NCI-H748 (cell line): ENCODE measurements at regions not wholly inside any gene's neighbourhood (a gene's known extent, or its start where the extent isn't known, plus 50 kb on each side); places are given as distances from the start of the nearest gene placed in this dataset.
"Not testable (repeated sequence)": the region's sequence is repeated elsewhere in the genome, so short reads cannot be mapped to it uniquely, and the experiment has no call there.

ENCODE experiments used
- DNase-seq: peaks from one replicate; lab custom pipeline; 2025; ENCODE audit not compliant: unreplicated experiment; lab: John Stamatoyannopoulos, UW

GRCh38 chr6:66127061-66127460 lies 420.0 kb upstream of the EYS start:
- DNase-seq = no peak

DNA sequence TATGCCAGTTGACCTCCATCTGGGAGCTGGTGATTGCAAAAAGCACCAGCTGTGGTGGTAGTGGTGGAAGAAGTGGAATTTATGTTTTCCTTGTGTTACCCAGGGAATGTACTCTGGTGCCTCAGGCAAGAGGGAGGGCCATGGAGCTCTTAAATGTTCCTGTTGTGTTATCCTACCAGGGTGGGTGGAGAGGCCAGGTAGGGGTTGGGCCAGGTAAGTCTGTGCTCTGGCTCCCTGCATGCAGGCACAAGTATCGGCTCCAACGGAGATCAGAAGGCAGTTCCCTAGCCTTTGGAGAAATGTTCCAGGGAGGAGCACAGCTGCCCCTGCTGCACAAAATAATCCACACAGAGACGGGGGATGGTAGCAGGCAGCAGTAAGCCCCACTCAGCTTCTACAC lies 419.3 kb upstream of the EYS start:
- no peak for DNase-seq

GRCh38 chr6:66103954-66104353 lies 396.9 kb upstream of the EYS start:
- DNase-seq = peak; percentile 46

DNA sequence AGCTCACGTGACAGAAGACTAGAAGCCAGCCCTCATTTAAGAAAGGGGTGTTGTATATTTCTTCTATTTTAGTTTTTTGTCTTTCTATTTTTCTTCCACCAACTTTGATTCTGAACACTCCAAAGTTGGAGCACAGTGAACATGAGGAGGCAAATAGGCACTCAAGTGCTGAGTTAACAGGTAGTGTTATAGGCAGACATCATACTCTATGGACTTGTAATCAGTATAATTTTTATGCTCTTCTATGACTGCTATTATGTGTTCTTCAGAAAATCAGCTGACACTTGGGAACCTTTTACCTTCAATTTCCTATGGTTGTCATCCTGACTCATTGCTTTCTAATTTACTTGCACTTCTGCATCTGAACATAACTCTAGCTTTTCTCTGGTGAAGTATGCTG lies 396.3 kb upstream of the EYS start:
- DNase-seq = no peak

GRCh38 chr6:66096679-66097078 lies 389.7 kb upstream of the EYS start:
- no peak for DNase-seq

- no peak for DNase-seq
Measured at GRCh38 chr6:66094615-66095014, 387.6 kb upstream of the EYS start.

GRCh38 chr6:66092306-66092705 lies 385.3 kb upstream of the EYS start:
- not testable (repeated sequence) for DNase-seq

DNA sequence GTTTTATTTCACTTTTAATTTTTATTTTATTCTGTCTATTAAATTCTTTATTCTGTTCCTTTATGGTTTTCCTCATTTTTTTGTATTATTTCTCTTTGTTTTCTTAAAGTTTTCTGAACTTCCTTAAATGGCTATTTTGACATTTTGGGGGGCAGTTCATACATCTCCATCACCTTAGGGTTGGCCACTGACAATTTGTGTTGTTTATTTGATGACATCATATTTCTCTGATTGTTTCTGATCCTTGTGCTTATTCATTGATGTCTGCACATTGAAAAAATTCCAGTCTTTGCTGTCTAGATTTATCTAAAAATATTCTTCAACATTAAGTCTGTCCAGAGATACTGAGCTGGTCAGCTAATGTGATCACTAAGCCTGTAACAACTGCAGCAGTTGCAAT lies 379.5 kb upstream of the EYS start:
- no peak for DNase-seq

GRCh38 chr6:66082914-66083313 lies 375.9 kb upstream of the EYS start:
- DNase-seq = no peak

GRCh38 chr6:66068907-66069306 lies 361.9 kb upstream of the EYS start:
- no peak for DNase-seq

GRCh38 chr6:66068033-66068432 lies 361.0 kb upstream of the EYS start:
- DNase-seq = no peak

DNA sequence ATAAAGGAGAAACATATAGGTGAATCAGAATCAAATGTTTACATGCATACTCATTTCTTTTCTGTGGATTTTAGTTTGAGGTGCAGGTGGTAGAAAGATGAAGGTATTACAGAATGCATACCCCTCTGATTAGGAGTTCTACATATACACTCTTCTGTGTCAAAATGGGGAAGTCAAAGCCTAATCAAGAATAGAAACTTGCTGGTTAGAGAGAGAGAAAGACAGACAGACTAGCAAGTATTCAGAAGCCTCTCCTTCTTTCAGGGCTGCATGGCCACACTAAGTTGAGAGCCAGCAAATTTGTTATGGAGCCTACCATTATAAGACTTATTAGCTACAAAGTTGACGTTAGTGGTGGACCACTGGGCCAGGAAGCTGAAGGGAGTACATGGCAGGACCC lies 358.3 kb upstream of the EYS start:
- DNase-seq = no peak

DNA sequence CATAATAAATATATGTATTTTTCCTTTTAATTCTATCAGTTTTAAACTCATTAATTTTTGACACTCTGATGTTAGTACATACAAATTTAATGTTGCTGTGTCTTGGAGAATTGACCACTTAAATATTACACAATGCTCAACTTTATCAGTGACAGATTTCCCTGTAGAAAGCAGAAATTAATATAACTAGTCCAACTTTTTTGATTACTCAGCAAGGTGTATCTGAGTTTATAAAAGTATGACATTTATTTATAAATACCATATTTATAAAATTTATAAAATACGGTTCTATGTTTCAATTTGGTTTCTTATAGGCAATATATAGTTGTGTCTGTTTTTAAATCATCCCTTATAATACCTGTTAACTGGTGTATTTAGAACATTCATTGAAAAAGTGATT lies 350.0 kb upstream of the EYS start:
- no peak for DNase-seq

- no peak for DNase-seq
Measured at GRCh38 chr6:66054967-66055366, 347.9 kb upstream of the EYS start.

- no peak for DNase-seq
Measured at GRCh38 chr6:66051812-66052211, 344.8 kb upstream of the EYS start.

- no peak for DNase-seq
Measured at GRCh38 chr6:66048684-66049474, 341.9 kb upstream of the EYS start.

GRCh38 chr6:66032626-66033025 lies 325.6 kb upstream of the EYS start:
- DNase-seq = no peak

DNA sequence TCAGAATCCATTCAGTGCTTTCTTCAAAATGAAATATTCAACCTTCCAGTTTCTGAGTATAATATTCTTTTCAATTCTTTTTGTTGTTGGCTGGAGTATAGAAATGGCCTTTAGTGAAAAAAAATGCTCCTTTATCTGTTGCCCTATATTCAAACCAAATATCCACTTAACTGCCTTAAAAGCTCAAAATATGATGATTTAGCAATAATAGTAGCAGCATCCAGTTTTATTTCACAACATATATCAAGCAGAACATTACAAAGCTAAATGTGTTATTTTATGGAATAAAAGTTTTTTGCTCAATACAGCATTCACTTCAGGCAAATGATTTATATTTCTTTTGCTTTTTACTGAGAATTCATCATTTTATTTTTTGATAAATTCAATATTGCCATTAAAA lies 322.4 kb upstream of the EYS start:
- DNase-seq = no peak

DNA sequence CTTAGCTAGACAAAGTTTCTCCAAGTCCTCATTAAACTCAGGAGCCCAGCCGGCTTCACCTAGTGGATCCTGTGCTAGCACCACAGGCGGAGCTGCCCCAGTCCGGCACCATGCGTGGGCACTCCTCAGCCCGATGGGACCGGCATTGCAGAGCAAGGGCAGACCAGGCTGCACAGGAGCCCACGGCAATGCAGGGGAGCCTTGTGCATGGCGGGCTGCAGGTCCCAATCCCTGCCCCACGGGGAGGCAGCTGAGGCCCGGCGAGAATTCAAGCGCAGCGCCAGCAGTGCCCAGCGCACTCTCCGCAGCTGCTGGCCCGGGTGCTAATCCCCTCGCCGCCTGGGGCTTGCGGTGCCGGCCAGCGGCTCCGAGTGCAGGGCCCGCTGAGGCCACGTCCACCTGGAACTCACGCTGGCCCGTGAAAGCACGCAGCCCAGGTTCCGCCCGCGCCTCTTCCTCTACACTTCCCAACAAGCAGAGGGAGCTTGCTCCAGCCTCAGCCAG lies 292.3 kb upstream of the EYS start:
- no peak for DNase-seq

DNA sequence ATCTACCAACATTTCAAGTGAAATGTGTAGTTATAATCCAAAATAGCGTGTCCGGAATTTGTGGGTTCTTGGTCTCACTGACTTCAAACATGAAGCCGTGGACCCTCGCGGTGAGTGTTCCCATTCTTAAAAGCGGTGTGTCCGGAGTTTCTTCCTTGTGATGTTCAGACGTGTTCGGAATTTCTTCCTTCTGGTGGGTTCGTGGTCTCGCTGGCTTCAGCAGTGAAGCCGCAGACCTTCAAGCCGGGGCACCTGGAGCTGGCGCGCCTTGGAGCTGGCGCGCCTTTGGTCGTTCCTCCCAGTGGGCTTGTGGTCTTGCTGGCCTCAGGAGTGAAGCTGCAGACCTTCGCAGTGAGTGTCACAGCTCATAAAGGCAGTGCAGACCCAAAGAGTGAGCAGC lies 291.5 kb upstream of the EYS start:
- DNase-seq = no peak

DNA sequence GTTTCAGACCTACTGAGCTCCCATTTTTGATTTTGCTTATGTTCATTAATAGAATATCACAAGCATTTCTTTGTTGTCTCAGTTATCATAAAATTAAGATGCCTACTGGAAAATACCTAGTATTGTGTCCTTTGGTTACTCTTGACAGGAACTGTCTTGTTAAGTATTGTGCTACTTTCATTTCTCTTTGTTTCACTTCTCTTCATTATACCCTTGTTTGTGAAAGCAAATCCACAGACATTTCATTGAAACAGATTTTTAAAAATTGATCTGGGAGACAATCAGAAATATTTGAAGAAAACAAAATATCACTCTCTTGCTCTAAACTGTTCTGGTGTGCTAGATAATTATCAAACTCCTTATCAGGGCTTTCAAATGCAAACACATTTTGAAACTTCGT lies 290.5 kb upstream of the EYS start:
- no peak for DNase-seq

GRCh38 chr6:65996096-65996495 lies 289.1 kb upstream of the EYS start:
- DNase-seq = no peak

GRCh38 chr6:65989676-65990075 lies 282.6 kb upstream of the EYS start:
- no peak for DNase-seq
